Thyroid gland (tissue), 4 donors: ENCODE measurements at regions not wholly inside any gene's neighbourhood (a gene's known extent, or its start where the extent isn't known, plus 50 kb on each side); places are given as distances from the start of the nearest gene placed in this dataset.

Source experiments
- DNase-seq, 2 donors: peaks; one replicate each; pipeline ENCODE4 v3.0.0-alpha.2; 2019
- H3K27ac ChIP-seq, 3 donors: fragments of 200-600 bp; sonication (generic); 1 replicate in 2 of 3; 2 replicates in 1 of 3; pipeline ENCODE4 v1.5.1; 2016 to 2019; ENCODE audit warnings: mild to moderate bottlenecking in 1 of 3, moderate library complexity in 1 of 3
- H3K27me3 ChIP-seq: fragments of 200-600 bp; sonication (generic); one replicate; pipeline ENCODE4 v1.5.1; 2019
- H3K36me3 ChIP-seq, 2 donors: fragments of 200-600 bp; sonication (generic); one replicate each; pipeline ENCODE4 v1.5.1; 2016 to 2019
- H3K4me1 ChIP-seq, 2 donors: fragments of 200-600 bp; sonication (generic); one replicate each; pipeline ENCODE4 v1.5.1; 2017 to 2019
- H3K4me3 ChIP-seq, 3 donors: fragments of 200-600 bp; sonication (generic); replicated peaks in 1 of 3; 1 replicate in 2 of 3; 2 replicates in 1 of 3; pipeline ENCODE4 v1.5.1; 2016; ENCODE audit warnings: mild to moderate bottlenecking in 1 of 3
- H3K9me3 ChIP-seq: fragments of 200-600 bp; sonication (generic); one replicate; pipeline ENCODE4 v1.5.1; 2017
- POLR2A ChIP-seq, 2 donors: fragments of 450-650 bp; IDR thresholded peaks; one replicate each; pipeline ENCODE4 v1.6.1; 2017; ENCODE audit warnings: antibody characterized with exemption in 2 of 2, mild to moderate bottlenecking in 2 of 2, moderate library complexity in 1 of 2
- WGBS, 2 donors: methylation state at CpG; one replicate each; pipeline ENCODE4 v1.1.5; 2017; 5-methylcytosine and 5-hydroxymethylcytosine counted together
- intact Hi-C: fragments of 100-400 bp; cut with DNase I; formaldehyde crosslinking; loops from one replicate; pipeline ENCODE4 v1.15.1; 2023
- TF ChIP-seq, protein P1 (sequence below), 6 experiments: fragments of 200-600 bp in 3 of 6; fragments of 450-650 bp in 3 of 6; sonication (generic) in 3 of 6; IDR thresholded peaks; one replicate each; pipeline ENCODE4 v1.5.1; 2016 to 2019; ENCODE audit warnings: antibody characterized with exemption in 6 of 6, mild to moderate bottlenecking in 2 of 6, inconsistent platforms in 1 of 6, moderate library complexity in 1 of 6

DNA sequence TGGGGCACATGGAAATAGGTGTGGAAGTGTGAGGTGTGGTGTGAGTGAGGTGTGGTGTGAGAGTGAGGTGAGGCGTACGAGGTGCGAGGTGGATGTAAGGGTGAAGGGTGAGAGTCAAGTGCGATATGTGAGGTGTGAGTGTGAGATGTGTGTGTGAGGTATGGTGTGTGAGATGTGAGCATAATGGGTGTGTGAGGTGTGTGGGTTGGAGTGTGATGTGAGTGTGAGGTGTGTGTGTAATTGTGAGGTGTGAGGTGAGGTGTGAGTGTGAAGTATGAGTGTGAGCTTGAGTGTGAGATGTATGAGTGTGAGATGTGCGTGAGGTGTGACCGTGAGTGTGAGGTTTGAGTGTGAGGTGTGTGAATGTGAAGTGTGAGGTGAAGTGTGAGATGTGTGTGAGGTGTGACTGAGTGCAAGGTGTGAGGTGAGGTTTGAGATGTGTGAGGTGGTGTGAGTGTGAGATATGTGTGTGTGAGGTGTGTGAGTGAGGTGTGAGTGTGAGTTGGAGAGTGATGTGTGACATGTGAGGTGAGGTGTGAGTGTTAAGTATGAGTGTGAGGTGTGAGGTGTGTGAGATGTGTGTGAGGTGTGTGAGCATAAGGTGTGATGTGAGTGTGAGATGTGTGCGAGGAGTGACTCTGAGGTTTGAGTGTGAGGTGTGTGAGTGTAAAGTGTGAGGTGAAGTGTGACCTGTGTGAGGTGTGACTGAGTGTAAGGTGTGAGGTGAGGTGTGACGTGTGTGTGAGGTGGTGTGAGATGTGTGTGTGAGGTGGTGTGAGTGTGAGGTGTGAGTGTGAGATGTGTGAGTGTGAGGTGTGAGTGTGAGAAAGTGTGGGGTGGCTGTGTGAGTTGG, 354.0 kb downstream of the FOXL1 start:
- intact Hi-C loops = no loop called here
- Histone ChIP-seq H3K4me1 (no peaks in the 10 kb centered on the region), H3K9me3 (no peaks in the 10 kb centered on the region), H3K27me3 (no peaks in the 10 kb centered on the region), H3K4me3 (no peak overlapping the region), H3K27ac (peak overlapping the region in 1 of 3 donors; percentile 22), H3K36me3 (no peaks in the 10 kb centered on the region)
- DNase-seq = no peak
- no peak for TF ChIP-seq POLR2A (IDR thresholded peaks at IDR 0.05)
- TF ChIP-seq, protein P1, sequence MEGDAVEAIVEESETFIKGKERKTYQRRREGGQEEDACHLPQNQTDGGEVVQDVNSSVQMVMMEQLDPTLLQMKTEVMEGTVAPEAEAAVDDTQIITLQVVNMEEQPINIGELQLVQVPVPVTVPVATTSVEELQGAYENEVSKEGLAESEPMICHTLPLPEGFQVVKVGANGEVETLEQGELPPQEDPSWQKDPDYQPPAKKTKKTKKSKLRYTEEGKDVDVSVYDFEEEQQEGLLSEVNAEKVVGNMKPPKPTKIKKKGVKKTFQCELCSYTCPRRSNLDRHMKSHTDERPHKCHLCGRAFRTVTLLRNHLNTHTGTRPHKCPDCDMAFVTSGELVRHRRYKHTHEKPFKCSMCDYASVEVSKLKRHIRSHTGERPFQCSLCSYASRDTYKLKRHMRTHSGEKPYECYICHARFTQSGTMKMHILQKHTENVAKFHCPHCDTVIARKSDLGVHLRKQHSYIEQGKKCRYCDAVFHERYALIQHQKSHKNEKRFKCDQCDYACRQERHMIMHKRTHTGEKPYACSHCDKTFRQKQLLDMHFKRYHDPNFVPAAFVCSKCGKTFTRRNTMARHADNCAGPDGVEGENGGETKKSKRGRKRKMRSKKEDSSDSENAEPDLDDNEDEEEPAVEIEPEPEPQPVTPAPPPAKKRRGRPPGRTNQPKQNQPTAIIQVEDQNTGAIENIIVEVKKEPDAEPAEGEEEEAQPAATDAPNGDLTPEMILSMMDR (IDR thresholded peaks at IDR 0.05) = no peak
- 91 to 95% methylated on average over 8 of the region's 8 CpGs for WGBS, 2 donors

DNA sequence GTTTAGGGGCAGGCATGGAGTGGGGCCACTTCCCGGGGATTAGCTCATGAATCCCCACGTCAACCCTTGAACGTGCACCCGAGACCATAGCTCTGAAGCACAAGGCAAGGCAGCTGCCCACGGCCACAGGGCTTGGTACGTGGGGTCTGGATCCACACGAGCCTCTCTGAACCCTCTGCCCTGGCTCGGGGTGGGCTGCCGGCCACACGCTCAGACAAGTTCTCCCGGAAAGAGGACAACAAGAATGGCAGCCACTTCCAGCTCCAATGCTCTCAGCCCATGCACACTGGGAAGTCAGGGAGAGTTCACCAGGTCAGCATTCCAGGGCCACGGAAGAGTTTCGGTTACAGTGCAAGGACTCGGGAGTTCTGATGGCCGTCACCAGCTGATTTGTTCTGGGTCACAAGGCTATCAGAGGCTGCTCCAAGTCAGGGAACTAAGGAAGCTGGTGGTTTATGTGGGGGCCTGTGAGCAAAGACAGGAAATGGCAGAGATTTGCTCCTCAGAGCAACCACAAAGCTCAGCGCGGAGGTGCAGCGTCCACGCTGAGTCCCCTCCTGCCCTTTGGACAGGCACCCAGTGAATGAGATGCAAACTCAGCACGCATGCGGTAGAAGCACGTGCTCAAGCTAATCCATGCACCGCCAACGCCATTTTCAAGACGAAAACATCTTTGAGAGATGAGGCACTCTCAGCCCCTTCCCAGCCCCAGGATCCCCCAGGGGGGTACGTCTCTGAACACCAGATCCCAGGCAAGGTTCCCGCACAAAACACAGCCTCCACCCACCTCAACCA, 356.4 kb downstream of the FOXL1 start:
- Histone ChIP-seq H3K27me3 (no peaks in the 10 kb centered on the region), H3K4me3 (no peak overlapping the region), H3K4me1 (no peaks in the 10 kb centered on the region), H3K9me3 (no peaks in the 10 kb centered on the region), H3K27ac (no peak overlapping the region), H3K36me3 (no peaks in the 10 kb centered on the region)
- TF ChIP-seq, protein P1 (IDR thresholded peaks at IDR 0.05) = no peak
- no peak for TF ChIP-seq POLR2A (IDR thresholded peaks at IDR 0.05)
- 77 to 80% methylated on average over 23 to 25 of the region's 27 CpGs for WGBS, 2 donors
- DNase-seq = no peak
- intact Hi-C loops = no loop called here

DNA sequence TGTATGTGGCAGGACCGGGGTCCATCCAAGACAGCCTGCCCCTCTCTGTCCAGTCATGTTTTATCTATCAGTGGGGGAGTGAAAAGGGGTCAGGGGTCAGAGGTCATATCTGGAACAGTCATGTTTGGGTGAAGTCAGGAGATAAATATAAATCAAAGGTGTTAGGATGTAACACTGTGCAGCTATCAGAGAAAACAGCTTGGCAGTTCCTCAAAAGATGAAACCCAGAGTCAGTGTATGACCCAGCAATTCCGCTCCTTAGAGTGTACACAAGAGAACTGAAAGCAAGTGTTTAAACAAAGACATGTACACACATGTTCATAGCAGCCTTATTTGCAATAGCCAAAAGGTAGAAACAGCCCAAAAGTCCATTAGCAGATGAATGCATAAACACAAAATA, 361.3 kb downstream of the FOXL1 start:
- intact Hi-C loops = no loop called here
- no peaks in the 10 kb centered on the region for H3K27me3 ChIP-seq
- no peak for DNase-seq
- TF ChIP-seq, protein P1 (IDR thresholded peaks at IDR 0.05) = no peak
- TF ChIP-seq POLR2A (IDR thresholded peaks at IDR 0.05) = no peak
- no peaks in the 10 kb centered on the region for H3K36me3 ChIP-seq
- no peak overlapping the region for H3K27ac ChIP-seq
- H3K4me1 ChIP-seq = no peaks in the 10 kb centered on the region
- no peaks in the 10 kb centered on the region for H3K9me3 ChIP-seq
- H3K4me3 ChIP-seq = no peak overlapping the region
- 92 to 97% methylated on average over 2 of the region's 2 CpGs for WGBS, 2 donors

DNA sequence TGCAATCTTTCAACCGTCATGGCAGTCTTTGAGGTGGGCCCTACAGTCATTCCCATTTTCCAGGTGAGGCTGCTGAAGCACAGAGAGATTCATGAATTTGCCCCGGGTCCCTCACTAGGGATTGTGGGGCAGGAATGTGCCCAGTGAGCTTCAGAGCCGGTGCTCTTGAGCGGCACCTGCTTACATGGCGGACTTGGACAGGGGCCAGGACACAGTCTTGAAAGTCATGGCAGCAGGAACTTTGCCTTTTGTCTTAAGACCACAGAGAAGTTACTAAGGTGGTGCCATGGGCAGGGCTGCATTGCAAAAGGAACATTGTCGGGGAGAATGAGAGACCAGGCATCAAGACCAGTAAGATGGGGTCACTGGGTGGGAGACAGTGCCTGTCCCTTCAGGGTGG, 363.4 kb downstream of the FOXL1 start:
- Histone ChIP-seq H3K36me3 (no peaks in the 10 kb centered on the region), H3K27me3 (no peaks in the 10 kb centered on the region), H3K9me3 (no peaks in the 10 kb centered on the region), H3K4me3 (no peak overlapping the region), H3K27ac (no peak overlapping the region), H3K4me1 (no peaks in the 10 kb centered on the region)
- 68 to 75% methylated on average over 6 of the region's 6 CpGs for WGBS, 2 donors
- TF ChIP-seq POLR2A (IDR thresholded peaks at IDR 0.05) = no peak
- TF ChIP-seq, protein P1 (IDR thresholded peaks at IDR 0.05) = no peak
- intact Hi-C loops = no loop called here
- no peak for DNase-seq
